ENCODE measurements at regions not wholly inside any gene's neighbourhood (a gene's known extent, or its start where the extent isn't known, plus 50 kb on each side); places are given as distances from the start of the nearest gene placed in this dataset.

GRCh38 chr11:122505304-122506006 is 150.1 kb upstream of the UBASH3B start:
- peak overlapping the region; percentile 67 for H2AFZ ChIP-seq (ENCODE audit: low read length)
- H4K20me1 ChIP-seq (ENCODE audit: insufficient read depth, low read length, poor library complexity, severe bottlenecking) = no peaks in the 10 kb centered on the region
- H3K36me3 ChIP-seq (ENCODE audit: insufficient read depth, low read length) = no peaks in the 10 kb centered on the region
- H3K4me2 ChIP-seq (ENCODE audit: low read depth, low read length, poor library complexity, severe bottlenecking) = no peak overlapping the region
- H3K79me2 ChIP-seq (ENCODE audit: insufficient read depth, low read length) = no peaks in the 10 kb centered on the region
- no peak overlapping the region for H3K4me3 ChIP-seq (ENCODE audit: low read length, poor library complexity, severe bottlenecking)
- no peaks in the 10 kb centered on the region for H3K9me2 ChIP-seq (replicated peaks; ENCODE audit: low read depth, low read length)
- no peaks in the 10 kb centered on the region for H3K27me3 ChIP-seq (ENCODE audit: insufficient read depth, low read length, poor library complexity, severe bottlenecking)
- no peaks in the 10 kb centered on the region for H3F3A ChIP-seq (ENCODE audit: low read depth)
- H3K9me3 ChIP-seq (ENCODE audit: insufficient read depth, low read depth, low read length) = no peaks in the 10 kb centered on the region
- no peak overlapping the region for H3K9ac ChIP-seq (ENCODE audit: low read depth, low read length, poor library complexity, severe bottlenecking)
- no peaks in the 10 kb centered on the region for H3K4me1 ChIP-seq (ENCODE audit: insufficient read depth, low read length, poor library complexity, severe bottlenecking)
- peak; percentile 79 for TF ChIP-seq CTCF (conservative IDR thresholded peaks at IDR 0.05; ENCODE audit: low read length)
- no peak for TF ChIP-seq EZH2phosphoT487 (IDR thresholded peaks at IDR 0.05; ENCODE audit: borderline replicate concordance)

GRCh38 chr11:122494221-122494620 is 161.3 kb upstream of the UBASH3B start:
- TF ChIP-seq CTCF (conservative IDR thresholded peaks at IDR 0.05; ENCODE audit: low read length) = no peak
- TF ChIP-seq EZH2phosphoT487 (IDR thresholded peaks at IDR 0.05; ENCODE audit: borderline replicate concordance) = no peak

GRCh38 chr11:122491509-122491908 is 164.0 kb upstream of the UBASH3B start:
- H3K4me1 ChIP-seq (ENCODE audit: insufficient read depth, low read length, poor library complexity, severe bottlenecking) = peaks cover 9% of the 10 kb centered on the region
- H3K9me3 ChIP-seq (ENCODE audit: insufficient read depth, low read depth, low read length) = no peaks in the 10 kb centered on the region
- H4K20me1 ChIP-seq (ENCODE audit: insufficient read depth, low read length, poor library complexity, severe bottlenecking) = no peaks in the 10 kb centered on the region
- H3K9ac ChIP-seq (ENCODE audit: low read depth, low read length, poor library complexity, severe bottlenecking) = no peak overlapping the region
- no peaks in the 10 kb centered on the region for H3F3A ChIP-seq (ENCODE audit: low read depth)
- H3K9me2 ChIP-seq (replicated peaks; ENCODE audit: low read depth, low read length) = no peaks in the 10 kb centered on the region
- peak overlapping the region; percentile 22 for H3K4me2 ChIP-seq (ENCODE audit: low read depth, low read length, poor library complexity, severe bottlenecking)
- peak overlapping the region; percentile 79; the same call in 1 of the 2 replicates for H2AFZ ChIP-seq (ENCODE audit: low read length)
- H3K27me3 ChIP-seq (ENCODE audit: insufficient read depth, low read length, poor library complexity, severe bottlenecking) = no peaks in the 10 kb centered on the region
- no peak for TF ChIP-seq EZH2phosphoT487 (IDR thresholded peaks at IDR 0.05; ENCODE audit: borderline replicate concordance)
- TF ChIP-seq CTCF (conservative IDR thresholded peaks at IDR 0.05; ENCODE audit: low read length) = no peak
- H3K4me3 ChIP-seq (ENCODE audit: low read length, poor library complexity, severe bottlenecking) = peak overlapping the region; percentile 7
- no peaks in the 10 kb centered on the region for H3K79me2 ChIP-seq (ENCODE audit: insufficient read depth, low read length)
- H3K36me3 ChIP-seq (ENCODE audit: insufficient read depth, low read length) = no peaks in the 10 kb centered on the region

More at GRCh38 chr11:122494221-122494620, 161.3 kb upstream of the UBASH3B start:
- Histone ChIP-seq H3K4me2 (ENCODE audit: low read depth, low read length, poor library complexity, severe bottlenecking) (no peak overlapping the region), H3K9me3 (ENCODE audit: insufficient read depth, low read depth, low read length) (no peaks in the 10 kb centered on the region), H3F3A (ENCODE audit: low read depth) (no peaks in the 10 kb centered on the region), H3K79me2 (ENCODE audit: insufficient read depth, low read length) (no peaks in the 10 kb centered on the region), H3K9me2 (replicated peaks; ENCODE audit: low read depth, low read length) (no peaks in the 10 kb centered on the region), H2AFZ (ENCODE audit: low read length) (no peak overlapping the region), H3K9ac (ENCODE audit: low read depth, low read length, poor library complexity, severe bottlenecking) (no peak overlapping the region), H3K36me3 (ENCODE audit: insufficient read depth, low read length) (no peaks in the 10 kb centered on the region), H3K4me3 (ENCODE audit: low read length, poor library complexity, severe bottlenecking) (no peak overlapping the region), H3K27me3 (ENCODE audit: insufficient read depth, low read length, poor library complexity, severe bottlenecking) (no peaks in the 10 kb centered on the region), H3K4me1 (ENCODE audit: insufficient read depth, low read length, poor library complexity, severe bottlenecking) (peaks cover 9% of the 10 kb centered on the region), H4K20me1 (ENCODE audit: insufficient read depth, low read length, poor library complexity, severe bottlenecking) (no peaks in the 10 kb centered on the region)

Data from Loucy (cell line).